A172 (cell line): ENCODE measurements at regions not wholly inside any gene's neighbourhood (a gene's known extent, or its start where the extent isn't known, plus 50 kb on each side); places are given as distances from the start of the nearest gene placed in this dataset.
"Not testable (repeated sequence)": the region's sequence is repeated elsewhere in the genome, so short reads cannot be mapped to it uniquely, and the experiment has no call there.

ENCODE experiments used
- DNase-seq: peaks from one replicate; pipeline ENCODE4 v3.0.0-alpha.2; 2015; ENCODE audit warnings: low spot score

DNA sequence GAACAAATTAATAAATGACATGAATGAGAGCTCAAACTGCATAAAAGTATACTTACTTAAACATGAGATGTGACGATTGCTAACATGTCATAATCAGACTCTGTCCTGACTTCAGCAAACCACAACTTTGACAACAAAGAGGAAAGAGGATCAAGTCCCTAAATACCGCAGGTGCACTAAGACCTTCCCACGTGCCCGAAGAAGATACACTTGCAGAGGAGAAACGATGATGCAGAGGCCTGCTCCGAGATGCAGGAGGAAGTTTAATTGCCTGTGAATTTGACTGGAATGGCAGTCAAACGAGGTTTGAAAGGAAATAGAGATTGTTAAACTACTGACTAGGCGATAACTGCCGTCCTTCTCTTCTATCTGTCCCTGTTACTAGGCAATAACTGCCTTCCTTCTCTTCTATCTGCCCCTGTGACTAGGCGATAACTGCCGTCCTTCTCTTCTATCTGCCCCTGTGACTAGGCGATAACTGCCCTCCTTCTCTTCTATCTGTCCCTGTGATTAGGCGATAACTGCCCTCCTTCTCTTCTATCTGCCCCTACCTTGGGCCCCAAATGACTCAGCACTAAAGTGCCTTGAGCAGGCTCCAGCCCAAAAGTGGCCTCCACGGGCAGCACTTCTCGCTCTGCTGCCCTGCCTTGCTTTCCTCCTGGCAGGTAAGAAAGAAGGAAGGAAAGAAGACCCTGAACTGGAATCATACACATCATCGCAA, 2226.0 kb upstream of the DEFB115 start:
- not testable (repeated sequence) for DNase-seq

DNA sequence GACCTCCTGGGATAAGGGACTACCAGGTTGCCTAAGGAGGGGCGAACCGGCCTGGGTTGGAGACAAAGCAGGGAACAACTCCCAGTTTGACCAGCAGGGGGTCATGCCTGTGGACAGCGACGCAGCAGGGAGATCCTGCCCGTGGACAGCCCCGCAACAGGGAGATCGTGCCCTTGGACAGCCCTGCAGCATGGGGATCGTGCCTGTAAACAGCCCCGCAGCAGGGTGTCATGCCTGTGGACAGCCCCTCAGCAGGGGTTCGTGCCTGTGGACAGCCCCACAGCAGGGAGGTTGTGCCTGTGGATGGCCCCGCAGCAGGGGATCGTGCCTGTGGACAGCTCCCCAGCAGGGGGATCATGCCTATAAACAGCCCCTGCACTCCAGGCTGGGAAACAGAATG, 2213.2 kb upstream of the DEFB115 start:
- not testable (repeated sequence) for DNase-seq

DNA sequence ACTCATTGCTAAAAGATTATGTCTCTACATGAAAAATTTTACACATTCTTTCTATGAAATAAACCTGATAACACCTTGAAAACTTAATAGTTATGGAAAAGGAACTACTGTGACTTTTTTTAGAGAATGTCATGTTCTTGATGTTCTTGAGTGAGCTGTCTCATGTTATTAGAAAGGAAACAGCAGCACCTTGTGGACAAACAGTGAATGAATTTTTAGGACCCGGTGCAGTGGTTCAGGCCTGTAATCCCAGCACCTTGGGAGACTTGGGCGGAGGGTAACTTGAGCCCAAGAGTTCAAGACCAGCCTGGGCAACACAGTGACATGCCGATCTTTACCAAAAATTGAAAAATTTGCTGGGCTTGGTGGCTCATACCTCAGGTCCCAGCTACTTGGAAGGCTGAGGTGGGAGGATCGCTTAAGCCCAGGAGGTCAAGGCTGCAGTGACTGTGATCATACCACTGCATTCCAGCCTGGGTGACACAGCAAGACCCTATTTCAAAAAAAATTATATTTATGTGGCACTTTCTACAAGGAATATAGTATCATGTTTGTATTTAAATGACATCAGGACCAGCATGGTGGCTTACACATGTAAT, 2207.4 kb upstream of the DEFB115 start:
- DNase-seq, result peak; percentile 55

DNA sequence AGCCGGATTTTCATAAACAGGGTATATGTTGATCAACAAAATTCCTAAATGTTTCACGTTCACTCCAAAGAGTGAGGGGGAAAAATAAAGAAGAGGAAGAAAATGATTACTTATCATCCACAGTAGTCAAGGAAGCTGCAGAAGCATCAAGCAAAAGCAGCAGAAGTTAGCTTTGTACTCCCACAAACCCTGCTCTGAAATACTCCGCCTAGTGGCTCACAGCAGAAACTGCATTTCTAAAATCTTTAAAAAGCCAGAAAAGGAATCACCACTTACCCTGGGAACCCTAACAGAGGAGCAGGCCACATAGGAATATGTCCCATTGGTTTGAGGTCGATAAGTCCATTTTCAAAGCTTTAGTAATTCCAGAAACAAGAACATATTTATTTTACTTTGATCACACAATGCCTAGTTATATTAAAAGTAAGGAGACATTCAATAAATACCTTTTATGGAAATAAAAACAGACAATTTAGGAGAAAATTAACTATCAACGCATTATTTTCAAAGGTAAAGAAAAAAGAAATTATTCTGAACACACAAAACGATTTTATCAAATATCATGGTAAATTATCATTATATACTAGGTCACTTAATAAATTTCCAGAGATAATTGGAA, 2199.5 kb upstream of the DEFB115 start:
- not testable (repeated sequence) for DNase-seq

DNA sequence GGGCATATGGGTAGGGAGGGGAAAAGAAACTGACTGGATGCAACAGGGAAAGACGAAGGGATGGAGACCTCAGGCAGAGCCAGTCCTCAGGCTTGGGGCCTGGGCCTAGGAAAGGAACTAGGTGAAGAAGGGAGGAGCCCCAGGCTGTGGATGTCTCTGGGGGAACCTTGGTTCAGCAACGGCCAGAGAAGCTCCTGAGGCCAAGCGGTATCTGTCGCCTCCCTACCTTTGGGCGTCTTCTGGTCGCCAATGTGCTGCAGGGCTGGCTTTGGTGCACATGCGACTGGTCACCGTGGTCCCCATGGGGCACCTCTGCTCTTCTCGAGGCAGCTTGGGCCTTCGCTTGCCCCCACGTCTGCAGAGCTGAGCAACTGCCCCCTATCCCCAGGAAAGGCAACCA, 2195.0 kb upstream of the DEFB115 start:
- not testable (repeated sequence) for DNase-seq

DNA sequence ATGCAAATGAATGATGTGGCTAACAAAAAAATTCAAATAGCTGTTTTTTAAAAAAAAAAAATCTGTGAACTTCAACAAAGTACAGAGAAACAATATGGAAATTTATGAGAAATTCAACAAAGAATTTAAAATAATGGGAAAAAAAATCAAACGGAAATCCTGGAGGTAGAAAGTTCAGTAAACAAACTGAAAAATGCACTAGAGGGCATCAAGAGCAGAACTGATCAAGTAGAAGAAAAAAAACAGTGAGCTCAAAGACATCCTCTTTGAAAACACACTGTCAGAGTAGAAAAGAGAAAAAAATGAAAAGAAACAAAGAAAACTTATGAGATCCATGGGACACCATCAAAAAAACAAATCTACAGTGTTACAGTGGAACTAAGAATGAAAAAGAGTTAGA, 2191.1 kb upstream of the DEFB115 start:
- not testable (repeated sequence) for DNase-seq

DNA sequence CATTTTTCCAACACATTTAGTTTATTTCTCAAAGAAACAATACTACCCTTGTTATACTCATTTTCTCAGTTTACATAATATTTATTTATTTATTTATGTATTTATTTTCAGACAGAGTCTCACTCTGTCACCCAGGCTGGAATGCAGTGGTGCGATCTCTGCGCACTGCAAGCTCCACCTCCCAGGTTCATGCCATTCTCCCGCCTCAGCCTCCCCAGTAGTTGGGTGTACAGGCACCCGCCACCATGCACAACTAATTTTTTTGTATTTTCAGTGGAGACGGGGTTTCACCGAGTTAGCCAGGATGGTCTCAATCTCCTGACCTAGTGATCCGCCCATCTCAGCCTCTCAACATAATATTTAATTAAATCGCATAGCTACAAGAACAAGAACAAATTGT, 2183.8 kb upstream of the DEFB115 start:
- not testable (repeated sequence) for DNase-seq

DNA sequence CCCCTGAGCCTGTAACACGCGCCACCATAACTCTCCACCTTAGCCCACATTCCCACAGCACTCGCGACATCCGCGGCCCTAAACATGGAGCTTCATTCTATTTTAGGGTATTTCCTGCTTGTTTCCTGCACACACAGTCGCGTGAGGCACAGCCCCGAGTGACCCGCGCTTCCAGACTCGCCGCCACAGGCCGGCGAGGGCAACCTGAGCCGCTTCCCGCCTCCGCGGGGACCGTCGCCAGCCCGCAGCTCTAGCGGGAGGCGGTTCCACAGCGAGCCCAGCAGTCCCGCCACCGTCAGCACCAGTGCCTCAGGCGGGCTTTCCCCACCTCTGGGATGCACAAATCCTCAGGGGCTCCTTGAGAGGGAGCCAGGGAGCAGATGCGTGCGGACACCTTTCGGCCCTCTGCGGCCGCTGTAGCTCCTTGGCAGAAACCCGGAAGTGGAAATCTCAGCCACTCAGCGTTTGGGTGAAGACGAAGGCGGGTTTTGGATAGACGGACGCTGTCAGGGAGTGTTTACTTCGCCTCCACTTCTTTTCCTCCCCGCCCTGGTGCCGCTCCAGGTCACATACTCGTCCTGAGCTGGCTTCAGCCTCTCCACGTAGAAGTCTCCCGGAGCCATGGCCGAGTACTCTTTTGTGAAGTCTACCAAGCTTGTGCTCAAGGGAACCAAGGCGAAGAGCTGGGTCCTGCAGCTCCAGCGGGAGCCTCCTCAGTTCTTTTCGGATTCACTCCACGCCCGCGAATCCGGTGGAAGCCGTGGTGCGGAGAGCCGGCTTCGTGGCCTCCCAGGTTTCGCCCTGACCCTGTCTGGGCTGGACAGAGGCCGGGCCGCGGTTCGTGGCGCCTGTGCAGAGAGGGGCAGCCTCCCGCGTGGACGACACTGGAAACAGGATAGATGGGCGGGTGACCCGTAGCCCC, 2177.4 kb upstream of the DEFB115 start:
- peak; percentile 89 for DNase-seq

DNA sequence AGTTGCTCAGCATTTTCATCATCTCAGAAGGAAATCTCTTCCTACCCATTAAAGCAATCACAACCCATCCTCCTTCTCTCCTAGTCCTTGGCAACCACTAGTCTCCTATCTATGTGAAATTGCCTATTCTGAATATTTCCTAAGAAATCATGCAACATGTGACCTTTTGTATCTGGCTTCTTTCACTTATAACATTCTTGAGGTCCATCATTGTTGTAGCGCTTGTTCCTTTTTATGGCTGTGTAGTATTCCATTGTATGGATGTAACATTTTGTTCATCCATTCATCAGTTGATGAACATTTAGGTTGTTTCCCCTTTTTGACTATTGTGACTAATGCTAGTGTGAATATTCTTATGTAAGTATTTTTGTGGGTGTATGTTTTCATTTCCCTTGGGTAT, 2175.8 kb upstream of the DEFB115 start:
- not testable (repeated sequence) for DNase-seq

DNA sequence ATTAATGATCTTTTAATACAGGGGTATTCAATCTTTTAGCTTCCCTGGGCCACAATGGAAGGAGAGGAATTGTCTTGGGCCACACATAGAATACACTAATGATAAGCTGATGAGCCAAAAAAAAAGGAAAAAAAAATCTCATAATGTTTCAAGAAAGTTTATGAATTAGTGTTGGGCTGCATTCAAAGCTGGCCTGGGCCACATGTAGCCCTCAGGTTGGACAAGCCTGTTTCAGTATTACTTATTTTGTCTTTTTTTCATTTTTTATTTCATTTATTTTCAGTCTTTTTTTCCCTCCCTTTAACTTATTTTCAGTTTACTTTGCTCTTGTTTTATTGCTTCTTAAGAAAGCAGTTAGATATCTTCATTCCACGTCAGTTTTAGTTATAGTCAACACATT, 2171.8 kb upstream of the DEFB115 start:
- no peak for DNase-seq

DNA sequence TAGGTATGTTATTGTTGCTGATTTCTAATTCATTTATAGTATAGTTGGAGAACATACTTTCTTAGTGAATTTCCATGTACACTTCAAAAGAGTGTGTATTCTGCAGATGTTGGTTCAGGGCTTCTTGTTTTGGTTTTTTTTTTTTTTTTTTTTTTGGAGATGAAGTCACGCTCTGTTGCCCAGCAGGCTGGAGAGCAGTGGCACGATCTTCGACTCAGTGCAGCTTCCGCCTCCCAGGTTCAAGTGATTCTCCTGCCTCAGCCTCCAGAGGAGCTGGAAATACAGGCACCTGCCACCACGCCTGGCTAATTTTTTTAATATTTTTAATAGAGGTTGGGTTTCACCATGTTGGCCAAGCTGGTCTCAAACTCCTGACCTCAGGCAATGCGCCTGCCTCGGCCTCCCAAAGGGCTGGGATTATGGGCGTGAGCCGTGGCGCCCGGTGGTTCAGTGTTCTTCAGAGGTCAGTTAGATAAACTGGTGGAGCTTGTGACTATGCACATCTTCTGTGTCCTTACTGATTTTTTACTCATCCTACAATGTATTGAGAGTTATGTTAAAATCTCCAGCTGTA, 2171.2 kb upstream of the DEFB115 start:
- DNase-seq, result not testable (repeated sequence)

DNA sequence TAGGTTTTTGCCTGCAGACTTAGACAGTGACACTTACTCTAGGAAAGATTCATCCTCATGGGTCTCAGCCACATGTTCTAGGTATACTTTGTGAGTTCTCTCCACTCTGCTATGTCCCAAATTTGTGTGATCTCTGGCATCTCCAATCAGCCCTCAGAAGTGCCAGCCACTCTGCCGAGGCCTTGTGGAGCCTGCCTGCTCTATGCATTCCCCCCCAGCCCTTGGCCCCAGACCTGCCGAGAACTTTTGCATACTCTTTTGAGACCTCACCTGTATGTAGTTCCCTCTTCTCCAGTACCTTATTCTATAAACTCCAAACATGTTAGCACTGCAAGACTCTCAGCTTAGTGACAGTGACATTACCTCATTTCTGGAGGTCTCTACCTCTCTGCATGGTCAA, 2170.5 kb upstream of the DEFB115 start:
- no peak for DNase-seq

DNA sequence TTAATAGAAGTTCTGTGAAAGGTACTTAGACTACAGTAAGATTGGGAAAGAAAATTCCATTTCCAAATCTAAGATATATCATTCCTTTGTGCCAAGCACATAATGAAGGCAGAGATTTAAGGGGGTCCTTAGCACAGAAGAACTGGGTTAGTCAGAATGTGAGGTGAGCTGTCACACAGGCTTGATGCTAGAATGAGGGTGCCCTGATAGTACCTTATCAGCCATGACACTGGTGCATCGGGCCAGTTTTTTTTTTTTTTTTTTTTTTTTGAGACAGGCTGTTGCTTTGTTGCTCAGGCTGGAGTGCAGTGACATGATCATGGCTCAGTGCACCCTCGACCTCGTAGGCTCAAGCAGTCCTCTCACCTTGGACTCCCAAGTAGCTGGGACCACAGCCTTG, 2169.6 kb upstream of the DEFB115 start:
- DNase-seq, result not testable (repeated sequence)

DNA sequence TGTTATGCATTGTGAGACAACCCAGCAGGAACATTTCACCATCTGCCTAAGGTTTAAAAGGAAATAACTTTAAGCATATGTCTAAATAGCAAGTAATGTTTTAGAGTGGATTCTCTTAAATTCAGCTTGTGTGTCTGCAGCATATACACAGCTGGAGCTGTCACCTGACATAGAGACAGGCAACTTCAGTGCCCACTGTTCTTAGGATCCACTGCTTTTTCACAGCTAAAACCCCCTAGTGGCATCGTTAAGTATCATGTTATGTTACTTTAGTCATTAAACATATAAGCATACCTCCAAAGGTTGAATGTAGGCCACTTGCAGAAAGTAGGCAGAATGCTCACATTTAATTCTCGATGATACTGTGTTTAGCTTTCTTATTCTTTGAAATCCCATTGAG, 2169.0 kb upstream of the DEFB115 start:
- not testable (repeated sequence) for DNase-seq

DNA sequence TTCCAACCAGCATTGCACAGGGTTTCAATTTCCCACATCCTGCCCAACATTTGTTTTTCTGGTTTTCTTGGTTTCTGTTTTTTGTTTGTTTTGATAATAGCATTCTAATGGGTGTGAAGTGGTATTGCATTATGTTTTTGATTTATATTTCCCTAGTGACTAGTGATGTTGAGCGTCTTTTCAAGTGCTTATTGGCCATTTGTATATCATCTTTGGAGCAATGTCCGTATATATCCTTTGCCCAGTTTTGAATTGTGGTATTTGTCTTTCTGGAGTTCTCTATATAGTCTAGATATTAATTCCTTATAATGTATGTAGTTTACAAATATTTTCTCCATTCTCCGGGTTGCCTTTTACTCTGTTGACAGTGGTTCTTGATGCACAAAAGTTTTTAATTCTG, 2168.1 kb upstream of the DEFB115 start:
- DNase-seq, result not testable (repeated sequence)

DNA sequence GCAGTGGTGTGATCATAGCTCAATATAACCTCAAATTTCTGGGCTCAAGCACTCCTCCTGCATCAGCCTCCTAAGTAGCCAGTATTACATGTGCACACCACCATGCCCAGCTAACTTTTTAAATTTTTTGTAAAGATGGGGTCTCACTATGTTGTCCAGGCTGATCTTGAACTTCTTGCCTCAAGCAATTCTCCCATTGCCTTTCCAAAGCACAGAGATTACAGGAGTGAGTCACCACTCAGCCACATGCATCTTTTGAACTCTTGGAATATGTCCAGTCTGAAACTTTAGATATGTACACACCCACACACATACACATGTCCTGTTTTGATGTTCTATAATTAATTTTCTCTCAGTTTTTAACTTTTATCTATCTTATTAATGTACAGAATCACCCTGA, 2163.5 kb upstream of the DEFB115 start:
- DNase-seq, result not testable (repeated sequence)

DNA sequence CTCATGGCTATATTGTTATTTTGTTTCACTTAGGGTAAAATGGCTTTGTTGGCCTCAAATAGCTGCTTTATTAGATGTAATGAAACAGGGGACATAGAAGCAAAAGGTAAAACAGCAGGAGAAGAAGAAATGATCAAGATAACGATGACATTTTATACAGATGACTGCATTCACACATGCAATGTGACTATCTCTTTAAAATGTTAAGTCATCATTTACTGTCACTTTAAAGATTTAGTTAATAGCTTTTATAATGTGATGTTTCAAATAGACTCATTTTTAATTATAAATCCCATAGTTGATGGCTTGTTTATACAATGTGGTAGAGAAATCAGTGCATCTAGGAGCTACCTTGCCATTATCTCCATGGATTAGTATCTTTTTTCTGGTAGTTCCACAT, 2160.8 kb upstream of the DEFB115 start:
- not testable (repeated sequence) for DNase-seq

DNA sequence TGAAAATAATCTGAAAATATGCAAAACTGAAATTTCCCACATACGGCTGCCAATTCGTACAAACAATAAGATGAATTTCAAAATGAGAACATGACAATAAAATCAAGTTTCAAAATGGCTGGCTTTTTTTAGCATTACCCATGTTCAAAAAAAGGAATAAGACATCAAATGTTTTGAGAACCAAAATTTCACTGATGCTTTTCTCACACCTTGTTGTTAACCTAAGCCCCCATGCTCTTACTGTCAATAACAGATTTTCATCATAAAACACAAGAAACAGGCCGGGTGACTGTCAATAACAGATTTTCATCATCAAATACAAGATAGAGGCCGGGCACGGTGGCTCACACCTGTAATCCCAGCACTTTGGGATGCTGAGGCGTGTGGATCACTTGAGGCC, 2149.6 kb upstream of the DEFB115 start:
- not testable (repeated sequence) for DNase-seq

DNA sequence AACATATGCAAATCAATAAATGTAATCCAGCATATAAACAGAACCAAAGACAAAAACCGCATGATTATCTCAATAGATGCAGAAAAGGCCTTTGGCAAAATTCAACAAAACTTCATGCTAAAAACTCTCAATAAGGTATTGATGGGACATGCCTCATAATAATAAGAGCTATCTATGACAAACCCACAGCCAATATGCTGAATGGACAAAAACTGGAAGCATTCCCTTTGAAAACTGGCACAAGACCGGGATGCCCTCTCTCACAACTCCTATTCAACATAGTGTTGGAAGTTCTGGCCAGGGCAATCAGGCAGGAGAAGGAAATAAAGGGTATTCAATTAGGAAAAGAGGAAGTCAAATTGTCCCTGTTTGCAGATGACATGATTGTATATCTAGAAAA, 2148.1 kb upstream of the DEFB115 start:
- not testable (repeated sequence) for DNase-seq

DNA sequence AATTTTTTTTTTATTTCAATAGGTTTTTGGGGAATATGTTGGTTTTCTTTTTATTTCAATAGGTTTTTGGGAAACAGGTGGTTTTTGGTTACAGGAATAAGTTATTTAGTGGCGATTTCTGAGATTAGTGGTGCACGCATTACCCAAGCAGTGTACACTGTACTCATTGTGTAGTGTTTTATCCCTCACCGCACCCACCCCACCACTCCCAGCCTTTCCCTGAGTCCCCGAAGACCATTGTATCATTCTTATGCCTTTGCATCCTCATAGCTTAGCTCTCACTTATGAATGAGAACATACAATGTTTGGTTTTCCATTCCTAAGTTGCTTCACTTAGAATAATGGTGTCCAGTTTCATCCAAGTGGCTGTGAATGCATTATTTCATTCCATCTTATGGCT, 2142.4 kb upstream of the DEFB115 start:
- DNase-seq, result not testable (repeated sequence)

DNA sequence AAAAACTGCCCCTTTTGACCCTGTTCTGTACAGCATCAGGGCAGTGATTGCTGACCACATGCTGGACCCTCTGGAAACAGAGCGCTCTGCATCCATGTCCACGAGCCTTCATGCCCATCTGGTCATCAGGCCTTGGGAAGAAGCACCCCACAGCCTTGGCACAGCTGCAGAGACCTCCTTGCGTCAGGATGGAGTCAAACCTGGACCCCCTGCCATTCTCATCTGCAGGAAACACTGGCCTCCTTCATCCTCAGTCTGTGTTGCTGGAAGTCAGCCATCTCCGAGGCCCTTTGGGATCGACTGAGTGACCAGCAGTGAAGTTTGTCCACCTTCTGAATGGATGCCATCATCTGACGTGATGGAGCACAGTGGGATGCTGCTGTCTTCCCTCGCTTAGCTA, 2138.3 kb upstream of the DEFB115 start:
- DNase-seq, result no peak

DNA sequence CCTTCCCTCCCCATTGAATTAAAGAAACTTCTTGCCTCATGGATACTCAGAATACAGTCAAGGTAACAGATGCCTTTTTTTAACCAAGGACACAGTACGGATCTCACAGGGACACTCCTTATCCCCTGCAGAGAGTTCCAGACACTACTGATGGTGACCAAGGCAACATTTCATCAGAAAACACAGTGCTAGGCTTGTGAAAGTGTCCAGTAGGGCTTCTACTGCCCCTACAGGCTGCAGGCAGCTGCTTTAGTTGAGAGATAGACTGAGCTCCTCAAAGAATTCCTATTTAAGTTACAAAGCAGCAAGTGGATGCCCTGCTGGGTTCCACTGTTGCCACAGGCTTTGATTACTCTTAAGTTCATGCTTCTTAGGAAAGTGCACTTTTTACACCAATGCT, 2137.8 kb upstream of the DEFB115 start:
- not testable (repeated sequence) for DNase-seq
